CD1c-positive myeloid dendritic cell (primary cell): ENCODE measurements at regions not wholly inside any gene's neighbourhood (a gene's known extent, or its start where the extent isn't known, plus 50 kb on each side); places are given as distances from the start of the nearest gene placed in this dataset.
"Not testable (repeated sequence)": the region's sequence is repeated elsewhere in the genome, so short reads cannot be mapped to it uniquely, and the experiment has no call there.

Experiments
- DNase-seq: peaks from one replicate; pipeline ENCODE4 v3.0.0-alpha.2; 2016; ENCODE audit errors: extremely low spot score

DNA sequence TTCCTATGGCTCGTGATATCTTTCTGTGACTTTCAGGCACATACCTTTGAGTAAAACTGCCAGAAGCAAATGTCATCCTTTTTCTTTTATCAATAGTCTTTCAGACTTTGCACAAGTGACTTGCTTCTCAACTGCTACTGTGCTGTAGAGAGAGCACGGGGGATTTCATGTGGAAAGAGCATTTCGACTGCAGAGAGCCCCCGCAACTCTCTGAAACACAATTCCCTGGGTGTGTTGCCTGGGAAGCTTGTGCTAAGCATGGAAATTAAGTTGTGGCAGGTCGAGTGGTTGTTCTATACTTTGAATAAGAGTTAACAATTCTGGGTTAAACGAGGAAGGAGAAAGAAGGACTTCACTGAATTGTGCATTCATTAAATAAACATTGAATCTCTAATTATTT is 659.1 kb downstream of the TDRD15 start:
- no peak for DNase-seq

- DNase-seq: no peak
Observed at GRCh38 chr2:21787941-21788340, 664.2 kb downstream of the TDRD15 start.

DNA sequence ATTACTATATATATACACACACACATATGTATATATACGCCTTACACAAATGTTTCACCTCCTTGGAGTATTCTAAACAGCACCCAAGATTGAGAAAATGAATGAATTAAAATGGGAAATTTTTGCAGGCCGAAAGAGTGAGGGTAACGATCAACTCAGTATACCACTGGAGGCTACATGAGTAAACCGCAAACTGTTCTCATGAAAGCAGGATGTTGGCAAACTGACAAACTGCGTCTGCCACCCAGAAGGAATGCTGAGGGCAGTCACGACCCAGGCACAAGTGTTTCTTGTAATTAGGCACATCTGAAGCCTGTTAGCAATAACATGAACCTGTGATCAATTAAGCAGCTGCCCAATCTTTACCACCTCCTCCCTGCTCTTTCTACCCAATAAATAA is 666.5 kb downstream of the TDRD15 start:
- not testable (repeated sequence) for DNase-seq

DNA sequence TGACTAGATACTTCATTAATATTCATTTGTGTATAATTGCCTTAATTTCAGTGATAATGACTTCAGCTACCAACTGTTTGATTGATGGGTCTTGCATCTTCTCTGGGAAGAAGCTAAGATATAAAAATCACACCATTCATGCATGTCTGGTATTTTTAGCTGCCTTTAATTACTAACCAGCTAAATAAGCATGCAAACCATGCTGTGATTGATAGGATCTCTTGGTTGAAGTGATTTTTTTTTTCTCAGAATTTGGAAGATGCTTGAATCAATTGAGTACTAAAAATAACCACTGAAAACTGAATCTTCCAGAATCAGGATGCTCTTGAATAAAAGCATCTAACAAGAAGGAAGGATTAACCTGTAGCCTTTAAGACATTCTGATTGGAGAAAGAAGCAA is 668.8 kb downstream of the TDRD15 start:
- no peak for DNase-seq

- DNase-seq: no peak
Observed at GRCh38 chr2:21793461-21793860, 669.7 kb downstream of the TDRD15 start.

DNA sequence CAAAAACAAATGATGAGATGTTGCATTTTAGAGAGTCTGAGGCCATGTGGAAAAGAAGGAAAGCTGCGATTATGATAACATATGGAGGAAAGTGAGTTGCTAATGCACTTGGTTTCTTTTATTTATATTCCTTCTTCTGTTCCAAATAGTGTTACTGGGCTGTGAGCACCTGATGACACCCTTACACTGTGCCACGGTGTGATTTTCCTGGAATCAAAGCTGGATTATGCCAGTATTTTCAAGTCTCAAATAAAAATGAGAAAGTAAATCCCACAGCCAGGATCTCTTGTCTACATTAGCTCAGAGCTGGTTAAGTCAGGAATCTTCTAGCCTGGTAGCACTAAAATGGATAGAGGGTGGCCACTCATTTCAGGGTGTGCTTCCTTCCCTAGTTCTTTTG is 670.8 kb downstream of the TDRD15 start:
- no peak for DNase-seq

GRCh38 chr2:21800356-21800755 is 676.6 kb downstream of the TDRD15 start:
- no peak for DNase-seq

- DNase-seq: no peak
Observed at GRCh38 chr2:21803550-21803949, 679.8 kb downstream of the TDRD15 start.

GRCh38 chr2:21804151-21804550 is 680.4 kb downstream of the TDRD15 start:
- no peak for DNase-seq

DNA sequence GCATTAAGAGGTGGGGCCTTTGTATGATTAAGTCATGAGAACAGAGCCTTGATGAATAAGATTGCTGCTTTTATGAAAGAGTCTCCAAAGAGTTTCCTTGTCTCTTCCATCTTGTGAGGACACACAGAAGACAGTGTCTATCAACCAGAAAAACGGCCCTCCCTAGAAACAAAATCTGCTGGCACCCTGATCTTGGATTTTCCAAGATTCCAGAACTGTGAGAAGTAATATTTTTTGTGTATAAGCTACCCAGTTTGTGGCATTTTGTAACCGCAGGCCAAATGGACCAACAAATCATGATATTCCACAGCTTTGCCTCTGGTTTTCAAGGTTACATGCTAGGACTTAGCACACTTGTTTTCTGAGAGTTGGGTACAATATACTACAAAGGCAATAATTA is 687.8 kb downstream of the TDRD15 start:
- no peak for DNase-seq

DNA sequence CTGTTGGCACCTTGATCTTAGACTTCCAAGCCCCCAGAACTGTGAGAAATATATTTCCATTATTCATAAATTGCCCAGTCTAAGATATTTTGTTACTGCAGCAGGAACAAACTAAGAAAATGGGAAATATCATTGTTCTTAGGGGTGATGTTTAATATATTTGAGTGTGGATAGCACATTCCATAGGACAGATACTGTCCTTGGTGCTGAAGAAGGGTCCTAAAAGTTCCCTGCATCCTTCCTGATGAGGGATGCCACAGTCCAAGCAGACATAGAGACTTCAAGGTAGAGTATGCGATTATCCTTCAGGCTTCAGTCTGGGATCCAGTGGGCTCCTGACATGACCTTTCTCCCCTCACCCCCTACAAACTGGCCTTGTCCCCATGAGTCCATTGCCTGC is 689.0 kb downstream of the TDRD15 start:
- no peak for DNase-seq

GRCh38 chr2:21814588-21815149 is 690.9 kb downstream of the TDRD15 start:
- no peak for DNase-seq

GRCh38 chr2:21818212-21818795 is 694.5 kb downstream of the TDRD15 start:
- DNase-seq: no peak

DNA sequence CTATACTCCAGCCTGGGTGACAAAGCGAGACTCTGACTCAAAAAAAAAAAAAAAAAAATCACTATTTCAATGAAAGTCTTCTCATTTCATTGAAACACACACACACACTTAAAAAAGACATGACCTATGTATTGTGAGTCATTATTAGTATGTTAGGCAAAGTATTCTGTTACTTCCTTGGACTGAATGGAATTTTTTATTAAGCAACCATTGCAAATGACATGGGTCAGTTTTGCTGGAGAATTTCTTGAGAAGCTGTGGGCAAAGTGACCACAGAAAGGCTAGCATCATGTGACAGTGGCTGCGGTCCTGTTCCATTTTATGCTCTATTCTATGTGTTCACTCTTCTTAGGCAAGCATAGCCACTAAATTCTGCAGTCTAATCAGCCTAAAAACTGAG is 695.7 kb downstream of the TDRD15 start:
- DNase-seq: no peak

DNA sequence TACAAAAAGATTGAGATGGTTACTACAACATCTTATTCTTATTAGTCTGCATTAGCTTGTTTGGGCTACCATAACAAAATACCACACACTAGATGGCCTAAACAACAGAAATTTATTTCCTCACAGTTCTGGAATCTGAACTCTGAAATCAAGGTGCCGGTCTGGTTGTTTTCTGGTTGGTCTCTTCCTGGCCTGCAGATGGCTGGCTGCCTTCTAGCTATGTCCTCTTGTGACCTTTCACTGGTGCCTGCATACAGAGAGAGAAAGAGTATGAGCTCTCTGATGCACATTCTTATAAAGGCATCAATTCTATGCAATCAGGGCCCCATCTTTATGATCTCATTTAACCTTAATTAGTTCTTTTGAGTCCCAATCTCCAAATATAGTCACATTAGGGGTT is 696.5 kb downstream of the TDRD15 start:
- no peak for DNase-seq

- no peak for DNase-seq
Observed at GRCh38 chr2:21821672-21822227, 698.0 kb downstream of the TDRD15 start.

GRCh38 chr2:21822505-21822904 is 698.7 kb downstream of the TDRD15 start:
- no peak for DNase-seq

DNA sequence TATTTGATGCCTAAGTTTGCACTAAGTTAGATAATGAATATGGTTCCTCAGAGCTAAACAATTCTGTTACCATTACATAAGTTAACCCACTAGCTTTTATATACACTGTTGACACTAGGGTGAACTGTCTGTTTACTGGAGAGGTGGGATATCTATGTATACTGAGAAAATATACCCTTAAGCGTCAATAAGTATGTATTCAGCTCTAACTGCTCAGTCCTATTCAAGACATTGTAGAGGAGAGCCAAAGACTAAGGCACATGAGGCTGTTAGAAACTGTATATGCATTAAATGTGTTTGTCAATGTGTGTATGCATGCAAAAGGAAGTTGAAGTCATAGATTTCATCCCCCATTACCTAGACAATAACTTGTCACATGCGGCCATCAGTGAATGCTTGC is 710.0 kb downstream of the TDRD15 start:
- DNase-seq: no peak

GRCh38 chr2:21836261-21836660 is 712.5 kb downstream of the TDRD15 start:
- no peak for DNase-seq

- no peak for DNase-seq
Observed at GRCh38 chr2:21836719-21837118, 713.0 kb downstream of the TDRD15 start.

GRCh38 chr2:21837168-21837960 is 713.6 kb downstream of the TDRD15 start:
- DNase-seq: no peak

DNA sequence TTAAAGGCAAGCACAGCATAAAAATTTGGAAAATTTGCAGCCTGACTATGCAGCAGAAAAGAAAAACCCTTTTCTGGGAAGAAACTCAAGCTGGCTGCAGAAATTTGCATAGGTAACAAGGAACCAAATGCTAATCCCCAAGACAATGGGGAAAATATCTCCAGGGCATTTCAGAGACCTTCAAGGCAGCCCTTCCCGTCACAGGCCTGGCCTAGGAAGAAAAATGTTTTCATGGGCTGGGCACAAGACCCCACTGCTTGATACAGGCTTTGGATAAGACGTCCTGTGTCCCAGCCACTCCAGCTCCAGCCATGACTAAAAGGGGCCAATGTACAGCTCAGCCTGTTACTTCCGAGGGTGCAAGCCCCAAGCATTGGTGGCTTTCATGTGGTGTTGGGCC is 717.6 kb downstream of the TDRD15 start:
- DNase-seq: no peak

DNA sequence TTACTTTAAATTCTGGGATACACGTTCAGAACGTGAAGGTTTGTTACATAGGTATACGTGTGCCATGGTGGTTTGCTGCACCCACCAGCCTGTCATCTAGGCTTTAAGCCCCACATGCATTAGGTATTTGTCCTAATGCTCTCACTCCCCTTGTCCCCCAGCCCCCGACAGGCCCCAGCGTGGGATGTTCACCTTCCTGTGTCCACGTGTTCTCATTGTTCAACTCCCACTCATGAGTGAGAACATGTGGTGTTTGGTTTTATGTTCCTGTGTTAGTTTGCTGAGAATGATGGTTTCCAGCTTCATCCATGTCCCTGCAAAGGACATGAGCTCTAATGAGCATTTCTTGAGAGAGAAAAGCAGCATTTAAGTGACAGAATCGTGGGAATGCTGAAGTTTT is 726.6 kb downstream of the TDRD15 start:
- not testable (repeated sequence) for DNase-seq
